LNCaP clone FGC (cell line): ENCODE measurements at regions not wholly inside any gene's neighbourhood (a gene's known extent, or its start where the extent isn't known, plus 50 kb on each side); places are given as distances from the start of the nearest gene placed in this dataset.
"Not testable (repeated sequence)": the region's sequence is repeated elsewhere in the genome, so short reads cannot be mapped to it uniquely, and the experiment has no call there.

Experiments
- DNase-seq: peaks from one replicate; pipeline ENCODE4 v3.0.0-alpha.2; 2011; ENCODE audit warnings: low read depth
- H3K4me3 ChIP-seq: 2 replicates; pipeline ENCODE4 v1.5.1; 2011; ENCODE audit warnings: mild to moderate bottlenecking, low read depth, low read length, control low read depth
- CTCF ChIP-seq: IDR thresholded peaks from 2 replicates; pipeline ENCODE4 v1.5.1; 2012; ENCODE audit warnings: mild to moderate bottlenecking; ENCODE audit not compliant: control insufficient read depth, insufficient read depth; ENCODE audit errors: extremely low read depth

- DNase-seq, result peak; percentile 93
- no peak overlapping the region for H3K4me3 ChIP-seq
- peak; percentile 50 for TF ChIP-seq CTCF
Observed at GRCh38 chr2:133641497-133641896, 73.2 kb upstream of the NCKAP5 start.

DNA sequence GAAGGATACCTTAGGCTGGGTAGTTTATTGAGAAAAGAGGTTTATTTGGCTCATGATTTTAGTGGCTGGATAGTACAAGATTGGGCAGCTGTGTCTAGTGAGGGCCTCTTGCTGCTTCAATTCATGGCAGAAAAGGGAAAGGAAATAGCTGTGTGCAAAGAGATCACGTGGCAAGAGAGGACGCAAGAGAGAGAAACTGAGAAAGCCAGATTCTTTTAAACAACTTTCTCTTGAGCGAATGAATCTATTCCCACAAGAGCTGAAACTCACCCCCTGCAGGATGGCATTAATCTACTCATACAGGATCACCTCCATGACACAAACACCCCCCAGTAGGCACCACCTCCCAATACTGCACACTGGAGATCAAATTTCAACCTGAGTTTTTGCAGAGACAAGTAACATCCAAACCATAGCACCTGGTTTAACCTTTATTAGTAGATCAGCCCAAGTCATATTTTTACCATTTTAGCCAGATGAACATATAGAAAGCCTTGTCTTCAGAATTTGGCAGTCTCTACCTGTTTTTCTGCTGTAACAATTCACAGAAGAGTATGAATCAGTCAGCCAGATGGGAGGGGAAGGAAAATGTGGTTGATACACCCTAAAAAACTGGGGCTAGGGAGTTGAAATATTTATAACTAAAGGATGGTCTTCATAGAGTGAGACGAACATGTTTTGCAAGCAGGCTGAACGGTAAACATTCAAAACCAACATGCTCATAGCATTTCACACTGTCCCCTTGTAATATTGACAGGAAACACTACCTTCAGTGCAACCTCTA lies 73.9 kb upstream of the NCKAP5 start:
- DNase-seq, result no peak
- no peak for TF ChIP-seq CTCF
- no peak overlapping the region for H3K4me3 ChIP-seq

DNA sequence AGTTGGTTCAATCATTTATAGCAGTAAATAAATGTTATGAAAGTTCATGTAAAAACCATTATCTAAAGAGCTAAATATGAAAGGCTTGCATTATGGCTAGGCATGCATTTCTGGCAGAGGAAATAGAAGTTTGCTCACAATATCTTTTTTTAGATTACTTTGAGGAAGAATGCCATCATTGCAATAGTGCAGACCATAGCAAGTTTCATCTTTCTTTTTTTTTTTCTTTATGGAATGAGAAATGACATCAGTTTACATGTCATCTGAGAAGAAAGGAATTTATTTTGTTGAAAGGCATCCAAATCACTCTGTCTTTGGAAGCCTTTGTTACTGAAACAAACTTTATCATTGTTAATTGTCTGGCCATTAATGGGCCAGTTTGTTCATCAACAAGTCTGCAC lies 74.5 kb upstream of the NCKAP5 start:
- no peak overlapping the region for H3K4me3 ChIP-seq
- TF ChIP-seq CTCF, result no peak
- no peak for DNase-seq

DNA sequence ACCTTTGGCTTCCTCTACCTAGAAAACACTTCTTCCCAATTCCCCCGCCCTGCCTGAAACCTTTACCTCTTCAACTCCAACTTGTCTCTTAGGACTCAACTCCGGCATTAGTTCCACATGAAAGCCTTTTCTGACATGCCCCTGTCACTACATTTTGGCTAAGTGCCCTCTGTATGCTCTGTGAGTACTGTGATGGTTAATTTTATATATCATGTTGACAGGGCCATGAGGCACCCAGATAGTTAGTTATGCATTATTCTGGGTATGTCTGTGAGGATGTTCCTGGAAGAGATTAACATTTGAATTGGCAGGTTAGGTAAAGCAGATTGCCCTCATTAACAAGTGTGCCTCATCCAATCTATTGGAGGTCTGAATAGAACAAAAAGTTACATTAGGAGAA lies 75.6 kb upstream of the NCKAP5 start:
- H3K4me3 ChIP-seq, result no peak overlapping the region
- no peak for DNase-seq
- no peak for TF ChIP-seq CTCF

DNA sequence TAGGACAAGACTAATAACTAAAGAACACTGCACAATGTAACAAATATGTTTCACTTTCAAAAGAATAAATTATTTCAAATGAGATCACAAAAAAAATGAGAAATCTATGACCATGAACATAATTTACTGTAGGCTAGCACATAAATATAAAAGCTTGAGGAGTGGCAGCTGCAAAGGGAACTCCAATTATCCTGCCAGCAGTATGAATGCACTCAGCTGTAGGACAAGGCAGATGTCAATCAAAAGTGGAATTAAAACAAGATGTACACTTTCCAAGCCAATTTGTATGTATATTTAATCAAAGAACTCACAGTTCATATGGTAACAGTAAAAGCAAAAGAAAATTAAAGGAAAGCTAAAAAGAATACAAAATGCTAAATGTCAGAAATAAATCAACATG lies 76.6 kb upstream of the NCKAP5 start:
- no peak overlapping the region for H3K4me3 ChIP-seq
- no peak for DNase-seq
- no peak for TF ChIP-seq CTCF

GRCh38 chr2:133647386-133647785 lies 79.1 kb upstream of the NCKAP5 start:
- DNase-seq, H3K4me3 ChIP-seq: not testable (repeated sequence)

DNA sequence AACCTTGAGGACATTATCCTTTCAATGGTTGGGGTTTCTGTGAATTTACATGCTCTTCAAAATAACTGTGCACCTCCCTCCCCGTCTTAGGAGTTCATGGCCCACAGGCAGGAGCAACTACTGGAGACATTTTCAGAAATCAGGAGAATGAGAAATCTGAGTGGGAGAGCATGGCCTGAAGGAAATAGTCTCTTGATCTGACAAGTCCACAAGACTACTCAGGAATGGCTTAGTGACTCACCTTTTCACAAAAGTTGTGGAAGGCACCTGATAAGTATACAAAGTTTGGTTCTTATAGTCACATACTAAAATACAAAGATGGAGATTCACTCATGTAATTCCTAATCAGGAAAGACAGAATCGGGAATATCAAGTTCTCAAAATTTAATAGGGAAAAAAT lies 83.6 kb upstream of the NCKAP5 start:
- H3K4me3 ChIP-seq, result no peak overlapping the region

More for the DNA sequence above, 83.6 kb upstream of the NCKAP5 start:
- no peak for DNase-seq
- TF ChIP-seq CTCF, result no peak
